ENCODE measurements at regions not wholly inside any gene's neighbourhood (a gene's known extent, or its start where the extent isn't known, plus 50 kb on each side); places are given as distances from the start of the nearest gene placed in this dataset.

DNA sequence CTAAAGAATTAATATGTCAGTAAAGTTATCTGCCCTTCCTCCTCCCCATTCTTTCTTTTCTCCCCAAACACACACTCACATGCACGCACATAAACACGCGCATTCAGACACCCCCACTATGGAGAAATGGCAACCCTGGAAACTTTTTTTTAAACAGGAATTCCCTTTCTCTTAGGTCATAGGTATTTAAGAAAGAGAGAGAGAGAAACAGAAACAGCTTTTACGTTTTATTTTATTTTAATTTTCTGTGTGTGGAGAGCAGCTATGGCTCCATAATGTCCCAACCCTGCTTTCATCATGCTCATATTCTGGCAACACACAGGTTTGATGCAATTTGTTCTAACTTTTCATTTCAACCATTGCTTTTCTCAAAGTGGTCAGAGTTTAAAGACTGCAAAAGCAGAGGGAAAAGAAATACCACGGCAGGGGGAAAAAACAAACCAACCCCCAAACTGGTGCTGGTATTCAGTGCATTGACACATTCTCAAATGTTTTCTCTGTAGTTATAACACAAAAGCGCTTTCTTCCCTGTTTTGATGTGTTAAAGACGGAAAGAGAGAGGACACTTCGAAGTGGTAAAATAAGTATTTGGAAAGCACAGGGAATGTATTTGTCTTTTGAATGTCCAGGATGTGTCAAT is 126.0 kb upstream of the TMEM161B start:
- DNase-seq, result no peak

DNA sequence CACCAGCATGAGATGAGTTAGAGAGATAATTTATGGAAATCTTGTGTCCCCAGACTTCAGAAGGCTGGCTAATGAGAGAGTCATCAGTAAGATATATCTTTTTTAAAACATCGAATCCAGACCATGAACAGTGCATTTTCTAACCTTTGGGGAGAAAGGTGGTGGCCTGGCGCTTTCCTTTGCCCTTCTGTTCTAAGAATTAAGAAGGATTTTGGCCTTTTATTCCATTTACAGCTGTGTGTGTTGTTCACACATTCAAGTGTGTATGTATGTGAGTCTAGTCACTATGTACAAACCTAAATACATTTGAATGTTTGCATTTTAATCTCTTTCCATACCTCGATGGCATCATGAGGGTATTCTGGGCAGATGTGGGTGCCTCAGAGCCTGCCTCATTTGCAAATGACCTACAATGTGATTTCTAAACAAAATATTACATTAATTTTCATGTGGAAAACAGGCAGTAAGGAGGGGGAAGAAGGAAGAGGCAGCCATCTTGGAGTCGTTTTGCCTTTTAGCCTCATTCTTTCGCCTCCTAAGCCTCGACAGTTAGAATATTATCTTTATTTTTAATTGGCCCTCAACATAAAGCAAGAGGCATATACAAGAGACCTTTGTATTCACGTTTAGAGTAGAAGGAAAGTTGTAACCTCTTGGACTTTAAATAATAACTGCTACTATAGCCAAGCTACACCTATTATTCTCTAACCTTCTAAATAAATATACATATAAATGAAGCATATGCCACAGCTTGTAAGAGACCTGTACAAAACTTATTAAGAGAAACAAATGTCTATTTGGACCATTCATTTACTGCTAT is 125.3 kb upstream of the TMEM161B start:
- DNase-seq, result no peak

DNA sequence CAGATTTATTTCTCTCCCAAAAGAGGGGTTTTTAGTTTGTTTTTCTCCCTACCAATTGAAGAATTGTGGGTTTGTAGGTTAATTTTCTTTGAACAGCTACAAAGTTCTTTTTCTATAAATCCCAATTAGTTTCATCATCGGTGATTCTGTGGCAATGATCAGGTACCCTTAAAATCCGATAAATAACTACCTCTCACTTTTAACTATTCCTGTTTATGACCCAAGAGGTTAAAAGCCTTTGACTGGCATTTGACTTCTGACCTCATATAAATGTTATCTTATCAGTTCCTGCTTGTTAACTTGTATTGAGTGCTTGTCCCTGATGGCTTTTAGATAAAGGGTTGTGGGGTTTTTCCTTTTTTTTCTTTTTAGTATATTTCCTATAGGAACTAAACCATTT is 124.4 kb upstream of the TMEM161B start:
- no peak for DNase-seq

DNA sequence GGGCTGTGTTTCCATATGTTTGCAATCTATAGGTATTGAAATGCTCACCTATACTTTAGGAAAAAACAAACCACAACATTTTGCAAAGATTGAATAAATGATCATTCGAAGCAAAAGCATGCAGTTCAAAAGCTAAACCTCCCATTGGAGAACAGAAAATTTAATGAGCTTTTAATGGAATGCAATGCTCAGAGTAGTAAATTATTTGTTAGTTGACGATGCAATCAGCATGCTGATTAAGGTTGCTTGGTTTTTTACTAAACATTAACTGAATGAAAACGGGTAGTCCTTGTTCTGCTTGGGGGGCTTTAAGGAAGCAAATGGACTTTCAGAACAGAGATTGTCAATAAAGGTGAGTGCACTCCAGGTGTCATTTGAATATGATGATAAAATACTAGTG is 123.3 kb upstream of the TMEM161B start:
- no peak for DNase-seq

DNA sequence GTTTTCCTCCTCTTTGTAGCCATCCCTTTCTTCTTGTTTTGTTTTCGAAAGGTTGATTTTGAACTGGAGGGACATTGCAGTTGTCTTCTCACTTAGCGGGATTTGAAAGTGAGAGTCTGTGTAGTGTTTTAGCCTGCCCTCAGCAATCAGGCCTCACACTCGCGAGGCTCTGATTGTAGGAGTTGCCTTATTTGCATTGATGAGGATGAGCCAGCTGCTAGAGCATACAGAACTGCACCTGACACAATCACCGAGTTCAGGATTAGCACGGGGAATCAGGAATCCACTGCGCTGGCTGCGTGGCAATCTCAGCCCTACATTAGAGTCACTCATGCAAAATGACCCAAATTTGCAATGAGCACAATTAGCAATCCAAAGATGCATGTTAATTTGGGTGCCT is 122.5 kb upstream of the TMEM161B start:
- DNase-seq, result no peak

DNA sequence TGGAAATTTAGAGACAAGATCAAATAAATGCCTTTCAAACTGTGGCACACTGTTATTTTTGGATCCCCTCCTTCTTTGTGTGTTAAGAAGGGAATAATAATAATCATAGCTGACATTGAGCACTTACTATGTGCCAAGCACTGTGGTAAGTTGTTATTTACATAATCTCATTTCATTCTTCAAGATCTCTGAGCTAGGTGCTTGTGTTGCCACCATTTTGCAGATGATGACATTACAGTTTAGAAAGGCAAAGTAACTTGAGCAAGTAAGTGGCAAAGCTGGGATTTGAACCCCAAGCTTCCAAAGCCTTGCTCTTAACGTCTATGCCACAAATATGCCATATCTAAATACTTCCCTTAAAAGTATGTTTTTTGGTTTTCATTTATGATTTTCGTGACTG is 121.8 kb upstream of the TMEM161B start:
- no peak for DNase-seq

DNA sequence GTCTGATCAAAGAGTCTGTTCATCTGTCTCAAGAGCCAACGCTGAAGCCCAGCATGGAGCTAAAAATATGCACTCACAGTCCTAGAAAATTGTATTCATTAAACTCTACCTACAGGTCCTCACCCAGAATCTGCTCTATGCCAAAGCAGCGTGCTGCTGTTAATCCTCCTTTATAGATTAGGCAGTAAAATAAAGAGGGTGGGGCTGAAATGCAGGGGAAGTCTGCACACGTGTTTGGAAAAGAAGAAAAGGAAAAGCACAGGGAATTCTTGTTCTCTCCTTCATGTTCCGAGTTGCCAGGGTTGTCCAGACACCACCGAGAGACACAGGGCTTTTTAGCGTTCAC is 121.4 kb upstream of the TMEM161B start:
- no peak for DNase-seq

DNA sequence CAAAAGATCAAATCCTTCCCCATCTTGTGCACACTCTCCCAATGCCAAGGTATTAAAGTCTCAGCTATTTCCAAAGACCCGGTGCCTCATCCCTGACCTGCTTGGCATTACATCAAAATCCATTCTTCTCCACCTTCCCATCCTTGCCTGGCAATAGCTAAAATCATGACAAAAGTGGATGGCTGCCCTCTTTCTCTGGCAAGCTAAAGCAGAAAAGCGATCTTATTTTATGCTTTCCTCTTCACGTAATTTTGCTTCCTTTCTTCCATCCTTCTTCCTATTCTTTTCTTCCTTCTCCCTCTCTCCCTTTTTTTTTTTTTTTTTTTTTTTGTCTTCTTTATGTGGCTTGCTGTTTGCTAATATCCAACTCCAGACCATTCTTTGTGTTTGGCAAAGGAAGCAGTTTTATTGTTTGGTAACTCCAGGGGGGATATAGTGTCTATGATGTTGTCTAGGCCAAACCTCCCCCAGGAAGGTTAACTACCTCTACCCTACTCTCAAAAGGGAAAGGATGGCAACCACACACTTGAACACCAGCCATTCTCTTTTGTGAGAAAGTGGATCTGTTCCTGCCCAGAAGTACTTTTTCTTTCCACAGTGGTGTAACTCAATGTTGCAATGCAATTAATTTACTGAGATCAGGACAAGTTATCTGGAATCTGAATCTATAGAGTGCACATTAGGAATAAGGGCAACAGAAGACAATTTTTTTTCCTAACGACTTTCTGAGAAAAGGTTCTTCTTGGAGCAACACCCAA is 120.9 kb upstream of the TMEM161B start:
- DNase-seq, result no peak

DNA sequence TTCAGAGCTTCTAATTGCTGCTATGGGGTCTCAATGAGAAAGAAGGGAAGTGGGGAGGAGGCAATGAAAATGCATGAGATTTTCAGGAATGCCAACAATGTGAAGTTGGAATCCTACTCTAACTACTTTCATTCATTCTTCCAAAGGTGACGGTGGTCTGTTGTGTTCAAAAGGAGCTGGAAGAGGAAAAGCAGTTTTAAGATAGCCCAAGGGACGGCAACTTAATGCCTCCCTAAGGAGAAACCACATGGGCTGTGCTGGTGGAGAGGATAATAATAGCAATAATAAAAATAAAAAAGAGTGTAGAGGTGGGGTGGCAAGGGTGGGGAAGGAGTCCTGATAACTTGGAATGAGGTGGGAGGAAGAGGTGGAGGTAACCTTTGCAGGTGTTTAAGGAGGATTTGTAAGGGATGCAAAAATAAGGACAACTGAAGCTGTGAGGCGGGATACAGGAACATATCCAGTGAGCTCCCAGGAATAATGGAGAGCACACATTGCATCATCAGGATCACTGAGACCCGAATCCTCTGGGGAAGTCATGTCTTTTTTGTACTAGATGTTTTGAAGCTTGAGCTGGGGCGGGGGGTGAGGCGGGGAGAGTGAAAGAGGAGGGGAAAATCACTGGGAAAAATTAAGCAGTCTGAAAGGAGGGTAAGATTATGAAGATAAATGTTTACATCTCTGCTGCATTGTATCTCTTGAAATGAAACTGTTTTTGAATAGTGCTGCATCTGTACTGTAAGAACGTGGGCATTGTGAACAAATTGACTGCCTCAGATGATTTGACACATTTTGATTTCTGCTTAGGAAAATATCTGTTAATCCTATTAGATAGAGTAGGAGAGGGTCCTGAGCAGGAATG is 120.1 kb upstream of the TMEM161B start:
- DNase-seq, result no peak

DNA sequence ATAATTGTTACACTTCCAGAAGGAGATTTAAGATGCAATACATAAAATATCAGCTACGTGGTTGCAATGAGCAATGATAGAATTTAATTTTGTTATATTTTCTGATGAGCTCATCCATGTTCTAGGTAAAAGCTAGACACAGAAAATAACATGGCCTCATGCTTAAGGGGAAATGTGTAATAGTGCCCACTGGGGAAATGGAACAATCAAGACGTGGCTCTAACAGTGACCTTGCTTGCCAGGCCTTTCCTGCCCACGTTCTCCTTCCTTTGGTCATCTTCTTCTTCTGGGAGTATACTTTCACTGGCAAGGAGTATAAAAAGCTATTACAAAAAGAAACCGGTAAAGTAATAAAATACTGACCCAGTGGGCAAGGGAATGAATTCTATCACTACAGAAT is 116.2 kb upstream of the TMEM161B start:
- no peak for DNase-seq

DNA sequence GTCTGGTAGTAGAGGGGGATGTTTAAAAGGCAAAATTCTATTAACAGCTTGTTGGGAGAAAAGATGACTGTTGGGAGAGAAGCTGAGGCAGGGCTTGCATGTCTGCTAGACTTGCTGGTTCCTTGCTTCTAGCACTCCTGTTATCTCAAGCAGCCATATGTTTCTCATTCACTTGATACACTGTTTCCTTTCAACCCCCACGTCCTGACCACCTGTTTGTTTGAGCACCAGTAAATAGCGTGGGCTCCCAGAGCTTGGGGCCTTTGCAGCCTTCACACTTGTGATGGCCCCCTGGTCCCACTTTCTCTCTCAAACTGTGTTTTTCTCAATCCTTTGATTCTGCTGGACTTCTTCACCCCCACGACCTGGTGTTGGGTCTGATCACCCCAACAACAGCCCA is 111.7 kb upstream of the TMEM161B start:
- no peak for DNase-seq

DNA sequence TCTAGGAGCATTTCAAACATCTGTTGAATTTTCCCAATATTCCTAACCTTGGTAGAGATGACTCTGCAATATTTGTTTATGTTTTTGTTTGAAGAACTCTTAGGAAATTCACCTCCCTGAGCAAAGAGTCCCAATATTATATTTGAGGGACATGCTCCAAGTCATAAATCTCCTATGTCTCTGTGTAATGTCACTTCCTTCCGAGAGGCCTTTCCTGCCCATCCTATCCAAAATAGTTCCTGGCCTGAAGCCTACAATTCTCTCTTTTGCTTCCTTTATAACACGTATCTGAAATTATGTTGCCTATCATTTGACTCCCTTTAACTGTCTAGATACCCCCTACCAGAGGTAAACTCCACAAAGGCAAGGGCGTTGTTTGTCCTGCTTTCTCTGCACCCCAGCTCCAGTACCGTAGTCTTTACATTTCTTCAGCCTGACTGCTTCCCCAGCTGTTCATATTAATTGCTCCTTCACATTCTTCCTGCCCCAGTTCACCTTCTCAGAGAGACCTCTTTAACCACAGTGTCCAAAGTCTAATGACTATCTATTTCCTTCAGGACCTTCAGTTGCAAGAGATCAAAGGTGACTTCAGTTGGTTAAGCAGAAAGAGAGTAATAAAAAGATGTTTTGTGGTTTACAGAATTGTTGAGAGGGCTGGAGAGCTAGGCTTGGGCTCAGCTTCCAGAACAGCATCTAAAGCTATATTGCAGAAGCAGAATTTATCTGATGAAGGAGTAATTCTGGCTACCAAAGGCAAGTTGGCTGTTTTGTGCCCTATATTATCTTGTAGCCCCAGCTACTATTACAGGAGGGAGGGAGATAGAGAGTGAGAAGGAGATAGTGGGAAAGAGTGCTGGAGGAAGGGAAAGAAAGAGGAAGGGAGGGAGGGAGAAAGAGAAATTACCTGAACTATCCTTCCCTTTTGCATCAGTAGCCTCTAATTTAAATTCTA is 109.3 kb upstream of the TMEM161B start:
- no peak for DNase-seq

DNA sequence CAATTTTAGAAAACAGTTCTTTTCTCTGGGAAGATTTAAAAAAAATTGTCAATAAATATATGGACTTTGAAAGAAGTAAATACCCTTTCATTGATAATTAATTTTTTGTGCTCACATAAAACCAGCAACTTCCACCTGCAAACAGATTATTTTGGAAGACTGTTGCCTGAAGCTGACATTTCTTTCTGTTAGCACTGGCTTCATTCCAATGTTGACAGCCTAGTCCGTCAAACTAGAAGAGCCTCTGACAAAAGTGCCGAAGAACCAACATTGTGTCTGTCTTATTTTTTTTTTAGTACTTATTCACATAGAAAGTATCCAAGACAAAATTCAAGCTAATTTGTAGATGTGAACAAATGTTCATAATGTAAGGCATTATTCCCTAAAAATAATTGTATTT is 108.6 kb upstream of the TMEM161B start:
- DNase-seq, result no peak

DNA sequence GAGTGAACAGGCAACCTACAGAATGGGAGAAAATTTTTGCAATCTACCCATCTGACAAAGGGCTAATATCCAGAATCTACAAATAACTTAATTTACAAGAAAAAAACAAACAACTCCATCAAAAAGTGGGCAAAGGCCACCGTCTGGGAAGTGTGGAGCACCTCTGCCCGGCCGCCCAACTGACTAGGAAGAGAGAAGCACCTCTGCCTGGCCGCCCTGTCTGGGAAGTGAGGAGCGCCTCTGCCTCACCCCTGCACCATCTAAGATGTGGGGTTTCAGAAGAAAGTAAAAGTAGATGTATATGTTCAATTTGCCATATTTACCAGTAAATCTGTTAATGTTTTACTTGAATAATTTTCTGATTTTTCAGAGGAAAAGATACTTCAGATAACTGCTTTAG is 108.1 kb upstream of the TMEM161B start:
- no peak for DNase-seq

DNA sequence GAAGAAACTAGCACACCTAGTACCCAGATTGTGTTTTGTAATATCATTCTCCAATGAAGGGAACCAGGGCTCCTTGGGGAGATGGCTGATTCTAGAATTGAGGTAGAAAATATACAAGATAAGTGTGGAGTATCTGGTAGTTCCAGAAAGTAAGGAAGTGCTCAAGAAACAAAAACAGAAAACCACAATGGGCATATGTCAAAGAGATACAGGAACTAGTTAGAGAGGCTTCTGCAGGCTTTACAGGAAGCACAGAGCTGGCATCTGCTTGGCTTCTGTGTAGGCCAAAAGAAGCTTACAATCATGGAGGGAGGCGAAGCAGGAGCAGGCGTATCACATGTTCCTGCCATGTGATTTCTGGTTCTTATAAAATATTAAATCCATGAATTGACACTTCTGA is 105.7 kb upstream of the TMEM161B start:
- no peak for DNase-seq

DNA sequence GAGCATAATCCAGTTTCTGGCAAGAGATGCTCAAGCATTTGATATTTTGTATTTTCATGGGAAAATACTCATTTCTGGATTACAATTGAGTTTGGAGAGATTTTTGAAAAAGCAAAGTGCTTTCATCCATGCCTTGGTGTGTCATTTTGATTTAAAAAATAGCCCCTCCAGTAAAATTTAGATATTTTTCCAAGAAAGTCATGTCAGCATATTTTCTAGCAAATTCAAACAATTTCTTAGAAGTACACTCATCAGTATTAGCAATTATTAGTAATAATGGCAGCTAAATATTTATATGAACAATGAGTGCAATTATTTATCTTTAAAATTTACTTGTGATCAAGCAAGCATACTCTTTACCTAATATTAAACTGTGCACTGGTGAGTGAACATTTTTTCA is 102.2 kb upstream of the TMEM161B start:
- no peak for DNase-seq

DNA sequence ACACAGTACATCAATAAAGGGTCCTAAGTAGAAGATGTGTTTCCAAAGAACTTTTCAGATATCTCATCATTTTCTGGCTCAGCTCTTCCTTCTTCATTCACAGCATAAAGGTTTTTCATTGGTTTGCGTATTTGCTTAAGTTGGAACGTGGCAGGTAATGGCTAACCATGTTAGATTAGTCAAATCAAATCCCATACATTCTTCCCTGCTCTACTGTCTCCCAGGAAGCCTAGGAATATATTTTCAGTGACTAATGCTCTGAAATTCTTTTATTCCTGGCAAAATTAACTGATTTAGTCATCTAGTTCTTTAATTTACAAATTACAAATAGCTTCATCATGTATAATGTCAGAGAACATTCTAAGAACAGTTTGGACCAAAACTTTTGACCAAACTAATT is 99.6 kb upstream of the TMEM161B start:
- DNase-seq, result no peak

DNA sequence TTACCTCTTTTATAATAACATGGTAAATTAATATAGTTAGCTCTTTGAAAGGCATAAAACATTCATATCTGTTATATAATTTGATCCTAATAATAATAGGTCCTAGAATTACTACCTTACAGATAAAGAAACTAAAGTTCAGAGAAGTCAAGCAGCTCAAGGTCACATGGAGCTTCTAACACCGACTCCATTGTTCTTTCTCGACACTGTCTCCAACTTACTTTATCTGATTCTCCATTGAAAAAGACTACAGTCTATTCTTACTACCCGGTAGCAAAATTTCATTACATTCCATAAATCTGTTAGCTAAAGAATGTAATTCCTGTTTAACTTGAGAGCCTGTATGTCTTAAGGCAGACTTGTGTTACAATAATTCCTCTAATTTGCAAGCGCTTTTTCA is 96.3 kb upstream of the TMEM161B start:
- no peak for DNase-seq

DNA sequence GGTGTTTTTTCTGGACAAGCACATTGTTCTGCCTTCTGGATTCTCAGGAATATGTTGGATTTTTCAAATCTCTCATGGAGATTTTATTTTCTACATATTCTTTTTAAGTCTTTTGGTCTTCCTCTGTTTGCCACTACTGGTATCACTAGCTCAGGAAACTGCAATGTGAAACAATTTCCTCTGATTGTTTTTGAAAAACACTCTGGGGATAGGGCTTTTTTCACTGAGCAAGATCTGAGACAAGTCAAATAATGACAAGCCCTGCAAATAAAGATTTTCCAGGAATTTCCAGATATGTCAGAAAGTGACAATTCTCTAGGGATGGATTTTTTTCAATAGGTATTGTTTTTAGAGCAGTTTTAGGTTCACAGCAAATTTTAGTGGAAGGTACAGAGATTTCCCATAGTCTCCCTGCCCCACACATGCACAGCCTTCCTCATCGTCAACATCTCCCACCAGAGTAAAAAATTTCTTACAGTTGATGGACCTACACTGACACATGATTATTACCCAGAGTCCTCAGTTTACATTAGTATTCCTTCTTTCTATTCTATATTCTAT is 86.9 kb upstream of the TMEM161B start:
- DNase-seq, result no peak

DNA sequence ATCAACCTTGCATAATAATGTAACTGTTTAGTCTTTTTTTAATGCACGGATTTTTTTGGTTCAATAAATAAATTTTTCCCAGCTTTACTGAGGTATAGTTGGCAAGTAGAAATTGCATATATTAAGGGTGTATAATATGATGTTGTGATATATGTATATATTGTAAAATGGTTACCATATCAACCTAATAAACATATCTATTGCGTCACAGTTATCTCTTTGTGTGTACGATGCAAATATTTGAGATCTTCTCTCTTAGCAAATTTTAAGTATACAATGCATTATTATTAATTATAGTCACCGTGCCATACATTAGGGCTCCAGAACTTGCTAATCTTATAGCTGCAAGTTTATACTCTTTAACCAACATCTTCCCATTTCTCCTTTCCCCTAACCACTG is 57.2 kb upstream of the TMEM161B start:
- no peak for DNase-seq

DNA sequence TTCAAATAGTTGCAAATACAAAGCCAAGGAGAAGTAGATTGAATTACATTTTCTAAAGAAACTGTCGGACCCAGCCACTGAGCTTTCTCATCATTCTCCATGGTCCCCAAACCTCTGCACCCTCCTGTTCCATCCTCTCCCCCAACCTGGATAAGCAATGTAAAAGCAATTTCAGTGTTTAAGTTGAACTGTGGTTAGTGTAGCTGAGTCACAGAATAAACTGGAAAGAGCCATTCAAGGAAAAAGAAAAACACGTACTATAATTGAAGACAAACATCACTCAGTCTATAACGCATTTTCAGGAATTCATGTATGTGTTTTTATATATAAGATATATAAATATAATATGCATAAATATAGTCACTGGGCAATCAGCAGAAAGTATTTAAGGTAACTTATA is 54.1 kb upstream of the TMEM161B start:
- DNase-seq, result no peak
